Kidney epithelial cell (primary cell): ENCODE measurements at regions not wholly inside any gene's neighbourhood (a gene's known extent, or its start where the extent isn't known, plus 50 kb on each side); places are given as distances from the start of the nearest gene placed in this dataset.

ENCODE experiments used
- DNase-seq: peaks from one replicate; pipeline ENCODE4 v3.0.0-alpha.2; 2010; ENCODE audit warnings: low read depth
- H3K27me3 ChIP-seq: 2 replicates; pipeline ENCODE4 v1.6.0; 2011; ENCODE audit warnings: low read length; ENCODE audit not compliant: control insufficient read depth, insufficient read depth
- H3K36me3 ChIP-seq: 2 replicates; pipeline ENCODE4 v1.5.1; 2011; ENCODE audit warnings: low read length; ENCODE audit not compliant: control insufficient read depth, insufficient read depth
- H3K4me3 ChIP-seq: 2 replicates; pipeline ENCODE4 v1.5.1; 2011; ENCODE audit warnings: low read depth, mild to moderate bottlenecking, control low read depth, low read length
- CTCF ChIP-seq: IDR thresholded peaks from 2 replicates; pipeline ENCODE4 v1.5.1; 2011; ENCODE audit warnings: mild to moderate bottlenecking, moderate library complexity, low read length, control low read depth, inconsistent platforms; ENCODE audit not compliant: insufficient read depth, poor library complexity, severe bottlenecking

- TF ChIP-seq CTCF, result no peak
- Histone ChIP-seq H3K27me3 (no peaks in the 10 kb centered on the region), H3K4me3 (no peak overlapping the region), H3K36me3 (no peaks in the 10 kb centered on the region)
- DNase-seq, result no peak
Measured at GRCh38 chr1:101299141-101299540, 62.3 kb downstream of the S1PR1 start.

- Histone ChIP-seq H3K4me3 (no peak overlapping the region), H3K27me3 (no peaks in the 10 kb centered on the region), H3K36me3 (no peaks in the 10 kb centered on the region)
- TF ChIP-seq CTCF, result no peak
- DNase-seq, result no peak
Measured at GRCh38 chr1:101299710-101300109, 62.9 kb downstream of the S1PR1 start.

GRCh38 chr1:101300916-101301315, 64.1 kb downstream of the S1PR1 start:
- H3K27me3 ChIP-seq, result no peaks in the 10 kb centered on the region
- no peak for DNase-seq
- no peak for TF ChIP-seq CTCF
- H3K4me3 ChIP-seq, result no peak overlapping the region
- no peaks in the 10 kb centered on the region for H3K36me3 ChIP-seq

- no peak for TF ChIP-seq CTCF
- no peak for DNase-seq
- no peaks in the 10 kb centered on the region for H3K36me3 ChIP-seq
Measured at GRCh38 chr1:101301446-101302057, 64.7 kb downstream of the S1PR1 start.

GRCh38 chr1:101302831-101303511, 66.2 kb downstream of the S1PR1 start:
- DNase-seq, result no peak
- H3K27me3 ChIP-seq, result no peaks in the 10 kb centered on the region

More at GRCh38 chr1:101301446-101302057, 64.7 kb downstream of the S1PR1 start:
- Histone ChIP-seq H3K4me3 (no peak overlapping the region), H3K27me3 (no peaks in the 10 kb centered on the region)

More at GRCh38 chr1:101302831-101303511, 66.2 kb downstream of the S1PR1 start:
- no peak for TF ChIP-seq CTCF
- Histone ChIP-seq H3K4me3 (no peak overlapping the region), H3K36me3 (no peaks in the 10 kb centered on the region)
